ENCODE measurements at regions not wholly inside any gene's neighbourhood (a gene's known extent, or its start where the extent isn't known, plus 50 kb on each side); places are given as distances from the start of the nearest gene placed in this dataset.

DNA sequence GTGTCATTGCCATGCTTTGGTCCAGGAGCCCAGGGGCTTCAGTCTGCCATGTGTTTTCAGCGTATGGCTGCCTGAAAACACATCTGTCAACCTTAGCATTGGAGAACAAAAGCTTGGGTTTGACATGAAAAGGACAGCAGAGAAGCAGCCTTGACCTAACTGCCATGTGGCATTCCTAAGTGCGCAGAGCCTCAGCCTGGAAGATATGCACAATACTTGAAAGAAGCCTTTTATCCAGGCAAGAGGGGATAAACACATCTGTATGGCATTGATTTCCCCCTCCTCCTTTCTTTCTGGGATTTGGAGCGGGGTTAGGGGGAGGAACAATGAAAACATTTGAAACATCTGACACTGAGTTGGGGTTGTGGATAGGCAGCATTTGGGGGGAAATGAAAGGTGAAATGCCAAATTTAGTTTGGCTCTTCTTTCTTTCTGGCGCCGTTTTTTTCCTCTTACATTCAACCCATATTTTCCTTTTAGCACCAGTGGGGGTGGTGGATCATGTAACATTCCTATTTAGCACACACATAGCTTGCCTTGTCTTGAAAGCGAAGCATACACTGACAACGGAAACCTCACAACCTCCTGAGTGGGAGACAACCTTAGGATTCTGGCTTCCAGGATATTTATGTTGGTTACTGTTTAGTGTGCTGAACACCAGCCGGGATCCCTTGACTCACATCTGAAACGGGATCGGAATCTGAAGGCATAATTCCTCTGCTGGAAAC, 177.0 kb downstream of the C12orf75 start:
- Histone ChIP-seq H3K79me2 (ENCODE audit: insufficient read depth, low read length) (no peaks in the 10 kb centered on the region), H4K20me1 (ENCODE audit: insufficient read depth) (no peaks in the 10 kb centered on the region), H3K9me2 (ENCODE audit: insufficient read depth) (no peaks in the 10 kb centered on the region), H3K27me3 (ENCODE audit: insufficient read depth, low read length) (peaks cover 20% of the 10 kb centered on the region), H3K36me3 (ENCODE audit: control insufficient read depth in 1 of 2, insufficient read depth in 2 of 2, low read length in 2 of 2) (no peaks in the 10 kb centered on the region), H3K4me1 (ENCODE audit: control insufficient read depth in 1 of 2, insufficient read depth in 2 of 2, low read length in 2 of 2) (no peaks in the 10 kb centered on the region), H3K4me3 (replicated peaks in 1 of 2; ENCODE audit: low read depth in 1 of 2, low read length in 2 of 2) (no peak overlapping the region), H3K27ac (ENCODE audit: low read depth, low read length) (no peak overlapping the region), H3K9me3 (ENCODE audit: control insufficient read depth in 1 of 2, insufficient read depth in 1 of 2, low read depth in 1 of 2, low read length in 2 of 2) (no peaks in the 10 kb centered on the region), H3K4me2 (ENCODE audit: low read length) (no peak overlapping the region), H2AFZ (ENCODE audit: low read depth, low read length, poor library complexity, severe bottlenecking) (no peak overlapping the region), H3K9ac (ENCODE audit: low read length) (no peak overlapping the region)
- ChIA-PET RAD21 (ENCODE audit: low non-redundant PET in 1 of 2, low total read pairs in 2 of 2, uncharacterized antibody in 2 of 2, unreplicated experiment in 2 of 2) (no interaction called here), POLR2A (no interaction called here), CTCF (no interaction called here)
- intact Hi-C loops (cut with micrococcal nuclease): no loop called here
- BruUV-seq (replicated peaks): no TSS peak
- ATAC-seq (no peak), DNase-seq (ENCODE audit: low read depth, low spot score) (no peak)
- TF ChIP-seq YY1 (IDR thresholded peaks at IDR 0.05; ENCODE audit: extremely low read depth, insufficient replicate concordance, low read depth, low read length) (no peak), CEBPB (IDR thresholded peaks at IDR 0.05; ENCODE audit: low read depth) (no peak), CBX3 (IDR thresholded peaks at IDR 0.05; ENCODE audit: low read depth) (no peak), ZFX (IDR thresholded peaks at IDR 0.05) (no peak), ZNF274 (IDR thresholded peaks at IDR 0.05; ENCODE audit: low read depth, low read length) (no peak)
- TF ChIP-seq, protein P1, sequence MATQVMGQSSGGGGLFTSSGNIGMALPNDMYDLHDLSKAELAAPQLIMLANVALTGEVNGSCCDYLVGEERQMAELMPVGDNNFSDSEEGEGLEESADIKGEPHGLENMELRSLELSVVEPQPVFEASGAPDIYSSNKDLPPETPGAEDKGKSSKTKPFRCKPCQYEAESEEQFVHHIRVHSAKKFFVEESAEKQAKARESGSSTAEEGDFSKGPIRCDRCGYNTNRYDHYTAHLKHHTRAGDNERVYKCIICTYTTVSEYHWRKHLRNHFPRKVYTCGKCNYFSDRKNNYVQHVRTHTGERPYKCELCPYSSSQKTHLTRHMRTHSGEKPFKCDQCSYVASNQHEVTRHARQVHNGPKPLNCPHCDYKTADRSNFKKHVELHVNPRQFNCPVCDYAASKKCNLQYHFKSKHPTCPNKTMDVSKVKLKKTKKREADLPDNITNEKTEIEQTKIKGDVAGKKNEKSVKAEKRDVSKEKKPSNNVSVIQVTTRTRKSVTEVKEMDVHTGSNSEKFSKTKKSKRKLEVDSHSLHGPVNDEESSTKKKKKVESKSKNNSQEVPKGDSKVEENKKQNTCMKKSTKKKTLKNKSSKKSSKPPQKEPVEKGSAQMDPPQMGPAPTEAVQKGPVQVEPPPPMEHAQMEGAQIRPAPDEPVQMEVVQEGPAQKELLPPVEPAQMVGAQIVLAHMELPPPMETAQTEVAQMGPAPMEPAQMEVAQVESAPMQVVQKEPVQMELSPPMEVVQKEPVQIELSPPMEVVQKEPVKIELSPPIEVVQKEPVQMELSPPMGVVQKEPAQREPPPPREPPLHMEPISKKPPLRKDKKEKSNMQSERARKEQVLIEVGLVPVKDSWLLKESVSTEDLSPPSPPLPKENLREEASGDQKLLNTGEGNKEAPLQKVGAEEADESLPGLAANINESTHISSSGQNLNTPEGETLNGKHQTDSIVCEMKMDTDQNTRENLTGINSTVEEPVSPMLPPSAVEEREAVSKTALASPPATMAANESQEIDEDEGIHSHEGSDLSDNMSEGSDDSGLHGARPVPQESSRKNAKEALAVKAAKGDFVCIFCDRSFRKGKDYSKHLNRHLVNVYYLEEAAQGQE (IDR thresholded peaks at IDR 0.05; ENCODE audit: low read depth): no peak
